D721Med (cell line): ENCODE measurements at regions not wholly inside any gene's neighbourhood (a gene's known extent, or its start where the extent isn't known, plus 50 kb on each side); places are given as distances from the start of the nearest gene placed in this dataset.

Experiments
- DNase-seq: peaks from one replicate; pipeline ENCODE4 v3.0.0; 2011; ENCODE audit warnings: low spot score; ENCODE audit not compliant: insufficient read length
- FAIRE-seq: peaks from 2 replicates; lab custom pipeline; 2011; peaks lifted over from hg19 to GRCh38; lab: Jason Lieb, UNC
- CTCF ChIP-seq: IDR thresholded peaks from 2 replicates; pipeline ENCODE4 v1.5.1; 2012; ENCODE audit warnings: mild to moderate bottlenecking, control low read depth; ENCODE audit not compliant: insufficient read depth; ENCODE audit errors: missing control alignments

- no peak for TF ChIP-seq CTCF
- no peak for DNase-seq
- FAIRE-seq: no peak
Observed at GRCh38 chr2:48105848-48106247, 199.6 kb upstream of the FBXO11 start.

- DNase-seq (no peak), FAIRE-seq (no peak)
- no peak for TF ChIP-seq CTCF
Observed at GRCh38 chr2:48107326-48107925, 201.1 kb upstream of the FBXO11 start.

DNA sequence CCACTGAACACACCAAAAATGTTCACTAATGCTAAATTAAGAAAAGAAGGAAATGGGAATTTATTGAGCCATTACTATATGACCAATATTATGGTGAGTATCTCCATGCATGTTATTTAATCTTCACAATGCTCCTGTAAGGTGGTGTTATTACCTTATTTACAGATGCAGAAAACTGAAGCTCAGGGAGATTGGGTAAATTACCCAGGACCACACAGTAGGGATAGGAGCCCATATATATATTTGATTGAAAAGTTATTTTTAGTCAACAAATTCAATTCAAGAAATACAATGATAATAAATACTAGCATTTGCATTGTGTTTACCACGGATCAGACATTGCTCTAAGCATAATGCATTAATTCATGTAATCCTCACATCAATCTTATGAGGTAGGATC, 202.2 kb upstream of the FBXO11 start:
- DNase-seq: no peak
- no peak for TF ChIP-seq CTCF
- no peak for FAIRE-seq

DNA sequence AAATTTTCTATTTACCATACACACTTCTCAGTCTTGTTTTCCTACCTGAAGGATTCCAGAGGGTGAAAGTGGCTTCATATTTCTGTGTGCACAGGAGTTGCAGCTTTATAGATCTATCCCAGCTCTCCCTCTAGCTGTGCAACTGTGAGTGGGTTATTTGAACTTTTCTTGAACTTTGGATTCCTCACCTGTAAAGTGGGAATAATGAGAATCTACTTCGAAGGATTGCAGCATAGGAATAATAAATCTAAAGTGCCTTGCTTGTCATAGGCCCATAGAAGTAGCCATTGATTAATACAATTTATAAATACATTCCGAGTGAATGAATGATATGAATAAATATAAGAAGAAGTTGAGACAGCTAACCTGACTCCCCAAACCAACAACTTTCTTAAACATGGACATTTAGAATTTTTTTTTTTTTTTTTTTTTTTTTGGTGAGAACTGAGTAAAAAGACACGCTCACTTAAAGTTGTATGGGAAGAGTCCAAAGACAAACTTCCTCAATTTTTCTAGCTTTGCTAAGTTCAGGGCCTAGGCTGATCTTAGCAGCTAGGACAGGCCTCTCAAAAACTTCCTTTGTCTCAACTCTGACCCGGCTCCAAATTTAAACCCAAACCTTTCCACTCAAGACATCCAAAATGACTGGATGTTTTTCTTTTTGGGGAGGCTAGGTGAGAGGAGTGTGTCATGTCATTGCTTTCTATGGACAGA, 203.3 kb upstream of the FBXO11 start:
- FAIRE-seq (no peak), DNase-seq (no peak)
- no peak for TF ChIP-seq CTCF

- FAIRE-seq (no peak), DNase-seq (no peak)
- TF ChIP-seq CTCF: no peak
Observed at GRCh38 chr2:48110492-48110891, 204.0 kb upstream of the FOXN2 start.

GRCh38 chr2:48112911-48113680, 201.4 kb upstream of the FOXN2 start:
- FAIRE-seq (no peak), DNase-seq (no peak)
- no peak for TF ChIP-seq CTCF

GRCh38 chr2:48113767-48114166, 200.7 kb upstream of the FOXN2 start:
- FAIRE-seq: no peak
- DNase-seq: no peak
- TF ChIP-seq CTCF: no peak
